Caco-2 (cell line): ENCODE measurements at regions not wholly inside any gene's neighbourhood (a gene's known extent, or its start where the extent isn't known, plus 50 kb on each side); places are given as distances from the start of the nearest gene placed in this dataset.

ENCODE experiments used
- BruUV-seq: library from RNA; stranded (reverse); fragments of 400-500 nt; replicated peaks from 2 replicates; lab custom pipeline; 2021; lab: Mats Ljungman, UMichigan
- CTCF ChIA-PET: fragments of 300-600 bp; sonication (Branson Sonifier 250); formaldehyde crosslinking; loops from one replicate; lab custom pipeline; 2022; ENCODE audit warnings: antibody characterized with exemption; lab: Charles Lee
- POLR2A ChIA-PET: fragments of 300-600 bp; sonication (Branson Sonifier 250); formaldehyde crosslinking; loops from one replicate; lab custom pipeline; 2022; ENCODE audit warnings: antibody characterized with exemption; lab: Charles Lee
- DNase-seq, 2 experiments: peaks; one replicate each; pipeline versions ENCODE4 v3.0.0 to v3.0.0-alpha.2; 2020 to 2022
- H3K27me3 ChIP-seq: replicated peaks from 2 replicates; pipeline ENCODE4 v1.6.0; 2011; ENCODE audit warnings: low read length; ENCODE audit not compliant: control insufficient read depth, insufficient read depth
- H3K36me3 ChIP-seq: 2 replicates; pipeline ENCODE4 v1.5.1; 2011; ENCODE audit warnings: low read length; ENCODE audit not compliant: control insufficient read depth, insufficient read depth
- H3K4me1 ChIP-seq: fragments of 250-450 bp; sonication (Bioruptor Pico); 2 replicates; pipeline ENCODE4 v1.5.1; 2020; ENCODE audit warnings: mild to moderate bottlenecking
- H3K4me3 ChIP-seq: 2 replicates; pipeline ENCODE4 v1.5.1; 2011; ENCODE audit warnings: low read depth, mild to moderate bottlenecking, control low read depth, low read length
- H3K9me3 ChIP-seq: fragments of 250-450 bp; sonication (Bioruptor Pico); 2 replicates; pipeline ENCODE4 v1.5.1; 2020; ENCODE audit warnings: mild to moderate bottlenecking, moderate library complexity
- H3K27ac Mint-ChIP-seq: one replicate; pipeline ENCODE4 v1.8.0; 2022; ENCODE audit warnings: mixed read lengths; ENCODE audit not compliant: unreplicated experiment
- H3K27me3 Mint-ChIP-seq: one replicate; pipeline ENCODE4 v1.8.0; 2022; ENCODE audit warnings: mixed read lengths; ENCODE audit not compliant: insufficient read depth, unreplicated experiment
- H3K36me3 Mint-ChIP-seq: one replicate; pipeline ENCODE4 v1.8.0; 2022; ENCODE audit warnings: mild to moderate bottlenecking, mixed read lengths; ENCODE audit not compliant: insufficient read depth, unreplicated experiment
- H3K4me1 Mint-ChIP-seq: one replicate; pipeline ENCODE4 v1.8.0; 2022; ENCODE audit warnings: low read depth, mixed read lengths; ENCODE audit not compliant: unreplicated experiment
- H3K4me3 Mint-ChIP-seq: one replicate; pipeline ENCODE4 v1.8.0; 2022; ENCODE audit warnings: mild to moderate bottlenecking, moderate library complexity, mixed read lengths; ENCODE audit not compliant: unreplicated experiment
- H3K9me3 Mint-ChIP-seq: one replicate; pipeline ENCODE4 v1.8.0; 2022; ENCODE audit warnings: mixed read lengths; ENCODE audit not compliant: unreplicated experiment
- intact Hi-C: fragments of 100-400 bp; cut with micrococcal nuclease; formaldehyde crosslinking; loops from one replicate; pipeline ENCODE4 v1.10.0; 2022; ENCODE audit not compliant: unreplicated experiment
- TF ChIP-seq, protein P1 (sequence below), 2 experiments: fragments of 200-600 bp in 1 of 2; IDR thresholded peaks; 1 replicate in 1 of 2; 2 replicates in 1 of 2; pipeline versions ENCODE4 v1.5.1 to v1.8.0; 2011 to 2022; ENCODE audit warnings: antibody characterized with exemption in 1 of 2, control low read depth in 1 of 2, inconsistent platforms in 1 of 2, low read depth in 1 of 2, low read length in 1 of 2, mild to moderate bottlenecking in 1 of 2, moderate library complexity in 1 of 2; ENCODE audit not compliant: insufficient read depth in 1 of 2, severe bottlenecking in 1 of 2, unreplicated experiment in 1 of 2

DNA sequence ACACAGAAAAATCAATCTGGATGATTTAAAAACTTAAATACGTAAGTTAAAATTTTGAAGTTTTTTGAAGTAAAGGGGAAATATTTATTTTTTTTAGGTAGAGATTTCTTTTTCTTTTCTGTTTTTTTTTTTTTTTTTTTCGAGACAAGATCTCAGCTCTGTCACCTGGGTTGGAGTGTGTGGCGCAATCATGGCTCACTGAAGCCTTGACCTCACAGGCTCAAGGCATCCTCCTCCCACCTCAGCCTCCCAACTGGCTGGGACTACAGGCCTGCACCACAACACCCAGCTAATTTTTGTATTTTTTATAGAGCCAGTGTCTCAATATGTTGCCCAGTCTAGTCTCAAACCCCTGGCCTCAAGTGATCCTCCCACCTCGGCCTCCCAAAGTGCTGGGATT is 120.4 kb upstream of the CLDN10 start:
- H3K27me3 ChIP-seq, result no peaks in the 10 kb centered on the region

DNA sequence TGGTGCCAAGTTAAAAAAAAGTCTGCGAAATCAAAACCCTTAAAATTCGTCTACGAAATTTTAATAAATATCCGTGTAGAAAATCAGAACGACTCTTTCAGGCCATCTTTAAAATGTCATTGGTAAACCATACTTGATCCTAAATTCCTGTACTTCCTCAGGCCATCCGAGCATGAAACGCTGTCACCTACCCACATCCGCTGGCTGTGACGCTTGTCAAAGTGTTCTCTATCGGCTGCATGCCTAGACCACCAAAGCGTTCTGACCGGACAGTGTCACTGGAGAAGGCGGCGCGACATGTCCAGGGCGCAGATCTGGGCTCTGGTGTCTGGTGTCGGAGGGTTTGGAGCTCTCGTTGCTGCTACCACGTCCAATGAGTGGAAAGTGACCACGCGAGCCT is 119.0 kb upstream of the CLDN10 start:
- CTCF ChIA-PET, result no interaction called here
- intact Hi-C loops, result no loop called here
- POLR2A ChIA-PET, result no interaction called here
- no peak overlapping the region for H3K4me3 Mint-ChIP-seq
- Histone ChIP-seq H3K4me1 (no peaks in the 10 kb centered on the region), H3K36me3 (no peaks in the 10 kb centered on the region), H3K4me3 (no peak overlapping the region), H3K9me3 (no peaks in the 10 kb centered on the region), H3K27me3 (no peaks in the 10 kb centered on the region)
- TF ChIP-seq, protein P1, sequence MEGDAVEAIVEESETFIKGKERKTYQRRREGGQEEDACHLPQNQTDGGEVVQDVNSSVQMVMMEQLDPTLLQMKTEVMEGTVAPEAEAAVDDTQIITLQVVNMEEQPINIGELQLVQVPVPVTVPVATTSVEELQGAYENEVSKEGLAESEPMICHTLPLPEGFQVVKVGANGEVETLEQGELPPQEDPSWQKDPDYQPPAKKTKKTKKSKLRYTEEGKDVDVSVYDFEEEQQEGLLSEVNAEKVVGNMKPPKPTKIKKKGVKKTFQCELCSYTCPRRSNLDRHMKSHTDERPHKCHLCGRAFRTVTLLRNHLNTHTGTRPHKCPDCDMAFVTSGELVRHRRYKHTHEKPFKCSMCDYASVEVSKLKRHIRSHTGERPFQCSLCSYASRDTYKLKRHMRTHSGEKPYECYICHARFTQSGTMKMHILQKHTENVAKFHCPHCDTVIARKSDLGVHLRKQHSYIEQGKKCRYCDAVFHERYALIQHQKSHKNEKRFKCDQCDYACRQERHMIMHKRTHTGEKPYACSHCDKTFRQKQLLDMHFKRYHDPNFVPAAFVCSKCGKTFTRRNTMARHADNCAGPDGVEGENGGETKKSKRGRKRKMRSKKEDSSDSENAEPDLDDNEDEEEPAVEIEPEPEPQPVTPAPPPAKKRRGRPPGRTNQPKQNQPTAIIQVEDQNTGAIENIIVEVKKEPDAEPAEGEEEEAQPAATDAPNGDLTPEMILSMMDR (IDR thresholded peaks at IDR 0.05; ENCODE audit: insufficient read depth in 1 of 2, low read depth in 1 of 2, low read length in 1 of 2, severe bottlenecking in 1 of 2, unreplicated experiment in 1 of 2), result no peak
- H3K27me3 Mint-ChIP-seq, result peaks cover 2% of the 10 kb centered on the region
- H3K36me3 Mint-ChIP-seq, result no peaks in the 10 kb centered on the region
- no peaks in the 10 kb centered on the region for H3K9me3 Mint-ChIP-seq
- no peak overlapping the region for H3K27ac Mint-ChIP-seq
- DNase-seq, result no peak
- no TSS peak for BruUV-seq
- no peaks in the 10 kb centered on the region for H3K4me1 Mint-ChIP-seq

More for the DNA sequence above, 120.4 kb upstream of the CLDN10 start:
- Mint-ChIP-seq H3K27me3 (peaks cover 2% of the 10 kb centered on the region), H3K36me3 (no peaks in the 10 kb centered on the region), H3K9me3 (no peaks in the 10 kb centered on the region), H3K4me3 (no peak overlapping the region), H3K4me1 (no peaks in the 10 kb centered on the region), H3K27ac (no peak overlapping the region)
- no peaks in the 10 kb centered on the region for H3K9me3 ChIP-seq
- BruUV-seq, result no TSS peak
- H3K4me1 ChIP-seq, result no peaks in the 10 kb centered on the region
- TF ChIP-seq, protein P1 (IDR thresholded peaks at IDR 0.05; ENCODE audit: insufficient read depth in 1 of 2, low read depth in 1 of 2, low read length in 1 of 2, severe bottlenecking in 1 of 2, unreplicated experiment in 1 of 2), result no peak
- DNase-seq, result no peak
- ChIA-PET CTCF (no interaction called here), POLR2A (no interaction called here)
- intact Hi-C loops, result no loop called here
- no peaks in the 10 kb centered on the region for H3K36me3 ChIP-seq
- H3K4me3 ChIP-seq, result no peak overlapping the region

DNA sequence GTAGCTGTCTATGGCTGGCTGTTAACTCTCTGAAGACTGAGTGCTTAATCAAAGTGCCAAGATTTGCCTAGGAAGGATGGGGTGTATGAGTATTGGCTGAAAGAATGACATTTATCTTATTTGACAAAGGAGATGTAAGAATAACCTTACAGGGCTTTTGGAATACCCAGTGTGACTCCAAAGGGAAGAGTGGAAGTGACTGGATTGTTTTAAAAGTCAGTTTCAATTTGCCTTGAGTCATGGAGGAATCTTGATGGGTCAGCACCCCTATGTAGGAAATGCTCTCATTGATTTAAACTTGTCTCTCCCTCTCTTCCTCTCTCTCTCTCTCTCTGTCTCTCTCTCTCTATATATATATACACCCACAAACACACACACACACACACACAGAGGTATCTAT is 118.4 kb upstream of the CLDN10 start:
- no peaks in the 10 kb centered on the region for H3K27me3 ChIP-seq
- Mint-ChIP-seq H3K4me1 (no peaks in the 10 kb centered on the region), H3K9me3 (no peaks in the 10 kb centered on the region), H3K36me3 (no peaks in the 10 kb centered on the region), H3K27ac (no peak overlapping the region), H3K4me3 (no peak overlapping the region), H3K27me3 (peaks cover 1% of the 10 kb centered on the region)
- H3K9me3 ChIP-seq, result no peaks in the 10 kb centered on the region
- intact Hi-C loops, result no loop called here
- no peaks in the 10 kb centered on the region for H3K4me1 ChIP-seq
- no peak for DNase-seq
- ChIA-PET POLR2A (no interaction called here), CTCF (no interaction called here)
- no TSS peak for BruUV-seq
- no peaks in the 10 kb centered on the region for H3K36me3 ChIP-seq
- H3K4me3 ChIP-seq, result no peak overlapping the region
- TF ChIP-seq, protein P1 (IDR thresholded peaks at IDR 0.05; ENCODE audit: insufficient read depth in 1 of 2, low read depth in 1 of 2, low read length in 1 of 2, severe bottlenecking in 1 of 2, unreplicated experiment in 1 of 2), result no peak
